Activated T-cell treated with anti-CD3 and anti-CD28 coated beads, Interleukin-2, amount 50 U/mL, for 72 hours (primary cell): ENCODE measurements at regions not wholly inside any gene's neighbourhood (a gene's known extent, or its start where the extent isn't known, plus 50 kb on each side); places are given as distances from the start of the nearest gene placed in this dataset.

Experiments used
- ATAC-seq, 2 donors: fragments of 150-1000 bp; cut with Tn5 transposase; replicated peaks in 1 of 2; 2 replicates each; pipeline ENCODE4 v1.10.0; 2021; ENCODE audit warnings: moderate library complexity in 2 of 2, mild to moderate bottlenecking in 1 of 2
- DNase-seq, 2 donors: peaks; one replicate each; pipeline ENCODE4 v3.0.0; 2021 to 2022; ENCODE audit warnings: mixed read lengths in 1 of 2
- H3K27ac Mint-ChIP-seq: one replicate; pipeline ENCODE4 v1.8.0; 2022; ENCODE audit warnings: mild to moderate bottlenecking, moderate library complexity, mixed read lengths
- H3K27me3 Mint-ChIP-seq: one replicate; pipeline ENCODE4 v1.8.0; 2022; ENCODE audit warnings: low read depth, mixed read lengths
- H3K36me3 Mint-ChIP-seq, 2 donors: one replicate each; pipeline ENCODE4 v1.8.0; 2022; ENCODE audit warnings: mixed read lengths in 2 of 2, mild to moderate bottlenecking in 1 of 2; ENCODE audit not compliant: insufficient read depth in 2 of 2
- H3K4me1 Mint-ChIP-seq: one replicate; pipeline ENCODE4 v1.8.0; 2022; ENCODE audit warnings: low read depth, mixed read lengths
- H3K4me3 Mint-ChIP-seq, 2 donors: one replicate each; pipeline ENCODE4 v1.8.0; 2022; ENCODE audit warnings: mild to moderate bottlenecking in 2 of 2, mixed read lengths in 2 of 2, moderate library complexity in 2 of 2
- H3K9me3 Mint-ChIP-seq, 2 donors: one replicate each; pipeline ENCODE4 v1.8.0; 2022; ENCODE audit warnings: mixed read lengths in 2 of 2

DNA sequence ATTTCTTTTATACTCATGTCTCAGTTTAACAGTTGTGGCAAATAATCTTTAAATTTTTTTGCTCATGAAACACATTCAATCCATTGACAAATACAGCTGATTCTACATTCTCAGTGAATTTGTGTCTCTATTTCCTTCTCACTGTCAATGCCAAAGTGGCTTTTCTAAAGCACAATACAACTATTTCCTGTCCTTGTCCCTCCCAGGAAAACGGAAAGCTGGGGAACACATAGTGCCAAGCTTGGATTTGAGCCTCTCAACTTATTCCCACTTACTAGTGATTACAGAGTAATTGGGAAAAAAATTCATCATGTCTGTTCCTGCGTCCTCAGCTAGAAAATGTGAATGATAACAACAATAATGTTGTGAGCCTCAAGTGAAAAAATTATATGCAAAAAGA is 899.7 kb upstream of the CDH2 start:
- ATAC-seq = no peak
- peaks cover 0 to 13% of the 10 kb centered on the region in 2 donors for H3K9me3 Mint-ChIP-seq
- no peaks in the 10 kb centered on the region for H3K4me1 Mint-ChIP-seq
- no peaks in the 10 kb centered on the region for H3K36me3 Mint-ChIP-seq
- no peak for DNase-seq
- no peak overlapping the region for H3K4me3 Mint-ChIP-seq
- H3K27me3 Mint-ChIP-seq = no peaks in the 10 kb centered on the region
- no peak overlapping the region for H3K27ac Mint-ChIP-seq

DNA sequence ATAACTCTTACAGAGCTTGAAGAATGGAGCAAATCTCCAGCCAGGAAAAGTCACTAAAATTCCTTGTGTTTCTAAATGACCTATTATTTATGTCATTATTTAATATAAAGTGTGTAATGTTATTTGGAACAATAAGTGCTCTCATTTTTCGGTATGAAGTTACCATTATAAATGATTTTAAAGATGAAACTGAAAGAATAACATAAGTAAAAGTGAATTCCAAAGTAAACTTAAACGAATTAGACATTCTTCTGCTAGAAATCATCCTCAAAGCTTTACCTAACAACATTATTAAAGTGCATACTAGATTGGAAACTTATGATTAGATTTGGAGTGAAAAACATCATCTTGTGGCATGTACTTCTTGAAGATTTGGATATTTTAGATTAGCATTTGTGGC is 897.2 kb upstream of the CDH2 start:
- DNase-seq = no peak
- H3K4me1 Mint-ChIP-seq = no peaks in the 10 kb centered on the region
- H3K4me3 Mint-ChIP-seq = no peak overlapping the region
- H3K36me3 Mint-ChIP-seq = no peaks in the 10 kb centered on the region
- no peak overlapping the region for H3K27ac Mint-ChIP-seq
- peaks cover 0 to 12% of the 10 kb centered on the region in 2 donors for H3K9me3 Mint-ChIP-seq
- H3K27me3 Mint-ChIP-seq = no peaks in the 10 kb centered on the region
- ATAC-seq = no peak

DNA sequence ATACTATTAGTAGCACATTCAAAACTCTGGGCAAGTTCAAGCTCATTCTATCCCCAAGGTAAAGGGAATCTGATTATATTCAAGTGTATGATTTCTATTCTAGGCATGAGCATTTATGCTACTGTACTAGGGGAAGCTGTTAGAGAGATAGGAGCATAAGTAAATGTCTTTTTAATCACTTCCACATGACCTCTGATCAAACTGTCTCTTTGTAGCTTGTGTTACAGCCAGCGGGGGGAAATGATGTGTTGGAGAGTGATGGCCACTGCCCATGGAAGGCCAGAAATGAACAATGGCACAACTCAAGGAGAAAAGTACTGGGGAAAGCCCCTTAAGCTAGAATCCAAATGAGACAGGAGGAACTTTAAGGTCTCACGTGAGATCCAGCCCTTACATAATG is 894.9 kb upstream of the CDH2 start:
- H3K4me3 Mint-ChIP-seq = no peak overlapping the region
- H3K36me3 Mint-ChIP-seq = no peaks in the 10 kb centered on the region
- no peak for DNase-seq
- no peaks in the 10 kb centered on the region for H3K27me3 Mint-ChIP-seq
- peaks cover 0 to 8% of the 10 kb centered on the region in 2 donors for H3K9me3 Mint-ChIP-seq
- H3K4me1 Mint-ChIP-seq = no peaks in the 10 kb centered on the region
- ATAC-seq = no peak
- H3K27ac Mint-ChIP-seq = no peak overlapping the region

DNA sequence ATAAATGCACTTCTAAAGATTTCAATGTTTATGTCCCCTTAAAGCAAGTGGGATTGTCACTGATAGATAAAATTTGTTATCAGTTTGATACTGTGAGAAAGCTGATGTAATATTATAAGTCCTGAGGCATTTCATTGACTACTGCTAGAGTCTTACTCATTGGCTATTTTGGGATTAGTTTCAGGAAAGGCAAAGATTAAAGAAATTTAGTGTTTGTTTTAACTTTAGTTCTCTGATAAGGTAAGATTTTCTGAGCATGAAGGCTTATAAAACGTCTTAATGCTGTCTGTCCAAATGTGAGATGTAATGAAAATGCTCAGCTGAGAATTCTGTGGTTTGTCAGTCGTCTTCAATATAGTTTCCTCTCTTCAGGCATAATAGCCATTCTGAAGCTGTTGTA is 886.4 kb upstream of the CDH2 start:
- no peak for ATAC-seq

DNA sequence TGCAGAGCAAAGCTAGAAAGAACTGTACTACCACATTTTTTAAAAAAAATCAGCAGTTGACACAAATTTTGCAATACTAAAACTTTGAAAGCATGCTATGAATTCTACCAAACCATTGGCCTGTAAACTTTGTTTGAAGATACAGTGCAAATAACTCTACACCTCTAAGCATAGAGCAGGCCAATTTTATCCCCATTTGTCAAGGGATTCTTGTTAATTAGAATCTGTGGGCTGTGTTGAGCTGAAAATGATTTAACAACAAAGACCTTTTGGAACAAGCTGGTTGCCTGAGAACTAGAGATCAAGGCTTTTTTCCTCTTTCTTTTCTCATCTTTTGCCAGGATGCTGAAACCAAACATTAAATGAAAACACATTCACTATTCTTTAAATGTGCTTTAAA is 886.0 kb upstream of the CDH2 start:
- Mint-ChIP-seq H3K9me3 (peaks cover 5 to 16% of the 10 kb centered on the region in 2 donors), H3K4me3 (no peak overlapping the region), H3K27me3 (no peaks in the 10 kb centered on the region), H3K27ac (no peak overlapping the region), H3K4me1 (no peaks in the 10 kb centered on the region), H3K36me3 (peaks cover 0 to 3% of the 10 kb centered on the region in 2 donors)
- DNase-seq (no peak), ATAC-seq (no peak)

More for the DNA sequence above, 886.4 kb upstream of the CDH2 start:
- no peak for DNase-seq
- Mint-ChIP-seq H3K9me3 (peaks cover 5 to 16% of the 10 kb centered on the region in 2 donors), H3K27ac (no peak overlapping the region), H3K27me3 (no peaks in the 10 kb centered on the region), H3K4me3 (no peak overlapping the region), H3K4me1 (no peaks in the 10 kb centered on the region), H3K36me3 (peaks cover 0 to 3% of the 10 kb centered on the region in 2 donors)

DNA sequence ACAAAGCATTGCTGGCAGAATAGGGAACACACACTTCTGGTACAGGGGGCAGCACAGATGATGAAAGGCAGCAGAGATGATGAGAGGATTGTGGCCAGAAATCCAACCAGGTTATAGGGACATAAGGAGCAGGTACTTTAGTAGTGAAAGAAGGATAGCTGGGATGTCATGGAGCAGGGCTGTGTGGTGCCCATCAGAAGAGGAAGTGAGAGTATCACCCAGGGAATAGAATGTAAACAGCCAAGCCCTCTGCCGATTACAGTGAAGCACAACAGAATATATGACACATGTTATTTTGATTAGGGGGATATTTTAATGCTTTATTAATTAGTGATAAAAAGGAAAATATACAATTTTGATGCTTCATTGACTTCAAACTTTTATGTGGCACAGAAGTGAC is 883.4 kb upstream of the CDH2 start:
- no peak overlapping the region for H3K27ac Mint-ChIP-seq
- H3K9me3 Mint-ChIP-seq = peaks cover 4 to 12% of the 10 kb centered on the region in 2 donors
- no peak overlapping the region for H3K4me3 Mint-ChIP-seq
- peaks cover 0 to 1% of the 10 kb centered on the region in 2 donors for H3K36me3 Mint-ChIP-seq
- ATAC-seq (no peak), DNase-seq (no peak)
- no peaks in the 10 kb centered on the region for H3K27me3 Mint-ChIP-seq
- H3K4me1 Mint-ChIP-seq = no peaks in the 10 kb centered on the region

DNA sequence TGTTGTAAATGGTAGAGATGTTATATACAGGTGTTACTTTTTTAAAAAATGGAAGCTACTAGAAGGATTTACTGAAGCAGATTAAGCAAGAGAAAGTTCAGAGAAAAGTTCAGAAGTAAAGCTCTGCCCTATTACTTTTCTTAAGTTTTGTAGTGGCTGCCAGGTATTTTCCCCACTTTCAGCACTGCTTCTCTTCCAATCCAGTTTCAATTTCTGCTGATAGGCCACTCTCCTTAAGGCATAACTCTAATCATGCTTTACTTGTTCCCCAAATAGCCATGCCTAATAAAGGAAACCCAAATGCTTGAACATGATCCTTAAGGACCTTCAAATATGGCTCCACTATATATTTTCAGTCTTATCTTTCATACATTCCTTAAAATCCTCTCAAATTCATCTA is 880.8 kb upstream of the CDH2 start:
- no peak for DNase-seq
- ATAC-seq = no peak
- Mint-ChIP-seq H3K27ac (no peak overlapping the region), H3K4me3 (no peak overlapping the region), H3K9me3 (peaks cover 4 to 10% of the 10 kb centered on the region in 2 donors), H3K4me1 (no peaks in the 10 kb centered on the region), H3K36me3 (no peaks in the 10 kb centered on the region), H3K27me3 (no peaks in the 10 kb centered on the region)

DNA sequence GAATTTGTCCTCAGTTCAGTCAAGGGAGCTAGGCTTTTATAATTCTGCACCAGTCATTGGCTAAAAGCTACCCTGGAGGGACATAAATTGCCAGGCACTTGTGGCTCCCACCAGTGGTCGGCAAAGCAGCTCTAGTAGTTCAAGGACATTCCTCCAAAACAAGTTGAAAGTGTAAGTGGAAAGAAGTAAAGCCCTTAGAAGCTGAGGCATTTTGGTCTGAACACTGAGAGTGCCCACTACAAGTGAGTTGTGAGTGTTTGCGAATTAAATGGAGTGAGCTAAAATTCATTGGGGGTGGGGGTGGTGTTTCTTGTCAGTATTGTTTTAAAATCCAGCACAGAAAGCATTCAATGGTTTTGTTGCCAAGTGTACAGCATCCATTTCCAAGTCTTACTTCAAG is 879.9 kb upstream of the CDH2 start:
- no peak for DNase-seq
- Mint-ChIP-seq H3K9me3 (peaks cover 10 to 13% of the 10 kb centered on the region in 2 donors), H3K27me3 (no peaks in the 10 kb centered on the region), H3K4me1 (no peaks in the 10 kb centered on the region), H3K4me3 (no peak overlapping the region), H3K27ac (no peak overlapping the region), H3K36me3 (peaks cover 1 to 2% of the 10 kb centered on the region in 2 donors)
- ATAC-seq = no peak

DNA sequence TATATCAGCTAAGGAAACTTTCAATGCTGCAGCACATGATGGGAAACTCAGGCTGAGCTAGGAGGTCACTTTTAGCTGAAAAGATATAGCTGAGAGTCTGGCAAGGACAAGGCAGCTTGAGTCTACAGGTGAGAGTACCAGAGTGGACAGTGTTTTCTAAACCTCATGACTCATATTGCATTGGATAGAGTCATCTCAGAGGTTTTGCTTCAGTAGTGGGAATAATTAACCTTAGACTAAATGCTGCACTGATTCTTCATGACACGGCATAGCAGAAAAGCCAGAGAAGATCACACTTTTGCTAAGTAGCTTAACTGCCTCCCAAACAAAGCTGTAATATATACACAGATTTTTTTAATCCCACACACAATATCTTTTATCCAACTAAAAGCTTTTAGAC is 865.0 kb upstream of the CDH2 start:
- Mint-ChIP-seq H3K27me3 (no peaks in the 10 kb centered on the region), H3K27ac (no peak overlapping the region), H3K4me1 (no peaks in the 10 kb centered on the region), H3K36me3 (peaks cover 0 to 1% of the 10 kb centered on the region in 2 donors), H3K4me3 (no peak overlapping the region), H3K9me3 (peaks cover 8 to 17% of the 10 kb centered on the region in 2 donors)
- no peak for ATAC-seq
- DNase-seq = no peak

DNA sequence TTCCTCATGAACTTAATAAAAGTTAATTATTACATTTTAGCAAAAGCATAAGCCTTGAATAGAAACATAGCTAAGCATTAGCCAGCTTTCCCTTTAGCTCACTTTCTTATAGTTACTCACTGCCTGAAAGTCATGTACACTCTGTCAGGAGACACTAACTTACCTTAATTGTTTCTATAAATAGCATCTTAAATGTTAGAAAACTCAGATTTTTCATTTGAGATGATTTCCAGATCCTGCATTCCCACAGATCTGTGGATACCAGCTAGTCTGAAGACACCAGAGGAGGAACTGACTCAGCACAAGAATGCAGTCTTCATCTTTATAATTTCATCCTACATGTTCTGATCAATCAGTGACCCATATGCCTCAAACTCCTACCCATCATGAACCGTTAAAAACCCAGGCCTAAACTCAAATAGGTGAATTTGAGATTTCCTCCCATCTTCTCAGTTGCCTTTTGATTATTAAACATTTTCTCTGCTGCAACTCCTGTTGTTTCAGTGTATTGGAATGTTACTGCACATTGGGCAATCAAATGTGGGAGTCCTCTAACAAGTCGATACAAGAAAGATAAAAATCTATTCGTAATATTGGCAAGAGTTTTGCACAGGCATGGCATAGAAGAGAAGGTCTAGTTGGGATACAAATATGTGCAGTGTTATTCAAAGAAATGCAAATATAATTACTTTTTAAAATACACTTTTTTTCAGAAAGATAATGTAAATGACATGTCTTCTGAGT is 857.4 kb upstream of the CDH2 start:
- ATAC-seq (no peak), DNase-seq (no peak)
- no peaks in the 10 kb centered on the region for H3K4me1 Mint-ChIP-seq
- H3K9me3 Mint-ChIP-seq = peaks cover 2 to 4% of the 10 kb centered on the region in 2 donors
- no peak overlapping the region for H3K27ac Mint-ChIP-seq
- peaks cover 0 to 3% of the 10 kb centered on the region in 2 donors for H3K36me3 Mint-ChIP-seq
- H3K4me3 Mint-ChIP-seq = no peak overlapping the region
- no peaks in the 10 kb centered on the region for H3K27me3 Mint-ChIP-seq

DNA sequence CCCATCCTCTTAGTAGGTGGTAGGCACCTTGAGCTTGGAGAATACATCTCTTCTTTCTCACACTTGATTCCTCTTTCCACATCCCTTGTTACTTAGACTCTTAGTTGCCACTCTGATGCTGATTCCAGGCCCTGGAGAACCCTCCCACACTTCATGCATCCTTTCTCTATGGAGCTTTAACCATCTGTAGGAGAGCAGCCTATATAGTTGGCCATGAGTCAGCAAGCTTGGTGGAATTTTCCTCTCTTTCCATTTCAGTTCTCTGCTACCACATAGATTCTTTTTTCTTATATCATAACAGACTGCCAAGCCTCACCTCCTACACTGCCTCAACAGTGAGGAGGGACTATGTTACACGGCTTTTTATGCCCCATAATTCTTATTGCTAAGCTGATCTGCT is 851.6 kb upstream of the CDH2 start:
- DNase-seq (no peak), ATAC-seq (no peak)
- Mint-ChIP-seq H3K4me3 (no peak overlapping the region), H3K9me3 (peaks cover 3 to 12% of the 10 kb centered on the region in 2 donors), H3K27me3 (no peaks in the 10 kb centered on the region), H3K4me1 (no peaks in the 10 kb centered on the region), H3K36me3 (peaks cover 0 to 3% of the 10 kb centered on the region in 2 donors), H3K27ac (no peak overlapping the region)

DNA sequence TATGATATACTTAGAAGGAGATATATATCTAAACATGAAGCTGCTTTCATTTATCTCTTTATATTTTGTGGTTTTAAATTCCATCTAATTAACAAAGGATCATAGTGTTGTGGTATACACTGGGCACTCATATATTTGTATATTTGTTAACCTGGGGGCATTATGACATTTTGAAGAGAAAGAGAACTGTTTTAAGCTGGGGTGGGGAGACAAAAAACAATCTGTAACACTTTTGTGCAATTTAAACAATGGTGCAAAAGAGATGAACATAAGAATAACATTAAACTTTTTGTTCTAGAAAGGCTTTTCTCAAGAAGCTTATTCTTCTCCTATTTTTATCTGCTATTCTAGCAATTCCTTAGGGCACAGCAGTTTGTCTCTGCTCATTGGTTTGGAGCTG is 842.0 kb upstream of the CDH2 start:
- ATAC-seq (no peak), DNase-seq (no peak)
- H3K4me3 Mint-ChIP-seq = no peak overlapping the region
- no peaks in the 10 kb centered on the region for H3K36me3 Mint-ChIP-seq
- H3K27me3 Mint-ChIP-seq = no peaks in the 10 kb centered on the region
- no peak overlapping the region for H3K27ac Mint-ChIP-seq
- peaks cover 0 to 8% of the 10 kb centered on the region in 2 donors for H3K9me3 Mint-ChIP-seq
- no peaks in the 10 kb centered on the region for H3K4me1 Mint-ChIP-seq

DNA sequence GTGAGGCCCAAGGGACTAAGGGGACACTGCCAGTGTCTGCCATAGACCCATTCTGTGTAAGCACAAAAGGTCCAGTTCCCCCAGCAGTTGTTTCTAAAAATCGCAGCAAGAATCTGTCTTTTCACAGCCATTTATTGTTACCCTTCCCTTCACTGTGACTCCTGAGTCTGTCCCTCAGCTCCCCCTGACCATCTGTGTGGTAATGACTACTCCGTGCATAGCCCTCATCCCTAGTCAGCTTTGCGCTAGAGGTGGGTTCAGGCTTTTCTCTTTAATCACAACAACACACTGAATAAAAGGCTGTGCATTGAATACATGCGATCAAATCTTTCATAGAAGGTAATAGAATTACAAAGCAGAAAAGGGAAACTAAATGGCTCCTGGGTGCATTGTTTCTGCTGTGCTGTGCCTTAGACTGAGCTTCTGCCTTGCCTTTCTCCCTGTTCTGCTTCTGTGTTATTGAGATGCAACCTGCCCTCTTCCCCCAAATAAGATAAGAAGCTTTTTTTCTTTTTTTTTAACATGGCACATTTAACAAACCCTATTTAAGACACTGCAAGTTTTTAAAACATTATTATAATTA is 836.0 kb upstream of the CDH2 start:
- DNase-seq = no peak
- H3K27me3 Mint-ChIP-seq = no peaks in the 10 kb centered on the region
- ATAC-seq = no peak
- no peaks in the 10 kb centered on the region for H3K36me3 Mint-ChIP-seq
- no peaks in the 10 kb centered on the region for H3K4me1 Mint-ChIP-seq
- no peak overlapping the region for H3K27ac Mint-ChIP-seq
- H3K9me3 Mint-ChIP-seq = peaks cover 3 to 9% of the 10 kb centered on the region in 2 donors
- H3K4me3 Mint-ChIP-seq = no peak overlapping the region

DNA sequence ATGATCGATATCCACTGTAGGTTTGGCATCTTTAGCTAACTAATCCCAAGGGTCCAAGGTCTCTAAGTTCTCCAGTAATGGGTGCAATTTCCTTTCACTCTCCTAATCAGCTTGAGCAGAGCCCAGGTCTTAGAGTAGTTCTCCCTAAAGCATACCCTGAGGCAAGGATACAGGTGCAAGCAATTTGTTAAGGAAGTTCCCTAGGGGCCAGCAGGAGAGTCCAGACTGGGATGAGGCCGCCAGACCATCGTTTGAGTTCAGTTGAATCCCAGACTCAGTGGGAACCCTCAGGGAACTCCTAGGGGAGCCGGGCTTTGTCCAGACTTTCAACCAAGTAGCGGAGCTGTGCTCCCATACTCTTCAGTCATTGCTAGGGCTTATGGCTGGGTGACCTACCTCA is 835.4 kb upstream of the CDH2 start:
- DNase-seq (no peak), ATAC-seq (no peak)
- no peaks in the 10 kb centered on the region for H3K36me3 Mint-ChIP-seq
- H3K27ac Mint-ChIP-seq = no peak overlapping the region
- peaks cover 3 to 10% of the 10 kb centered on the region in 2 donors for H3K9me3 Mint-ChIP-seq
- H3K27me3 Mint-ChIP-seq = no peaks in the 10 kb centered on the region
- no peak overlapping the region for H3K4me3 Mint-ChIP-seq
- no peaks in the 10 kb centered on the region for H3K4me1 Mint-ChIP-seq
